Activated T-cell treated with anti-CD3 and anti-CD28 coated beads, Interleukin-2, amount 50 U/mL, for 72 hours (primary cell): ENCODE measurements at regions not wholly inside any gene's neighbourhood (a gene's known extent, or its start where the extent isn't known, plus 50 kb on each side); places are given as distances from the start of the nearest gene placed in this dataset.

ENCODE experiments used
- ATAC-seq, 2 donors: fragments of 150-1000 bp; cut with Tn5 transposase; replicated peaks in 1 of 2; 2 replicates each; pipeline ENCODE4 v1.10.0; 2021; ENCODE audit warnings: moderate library complexity in 2 of 2, mild to moderate bottlenecking in 1 of 2
- DNase-seq, 2 donors: peaks; one replicate each; pipeline ENCODE4 v3.0.0; 2021 to 2022; ENCODE audit warnings: mixed read lengths in 1 of 2
- H3K27ac Mint-ChIP-seq: one replicate; pipeline ENCODE4 v1.8.0; 2022; ENCODE audit warnings: mild to moderate bottlenecking, moderate library complexity, mixed read lengths
- H3K27me3 Mint-ChIP-seq: one replicate; pipeline ENCODE4 v1.8.0; 2022; ENCODE audit warnings: low read depth, mixed read lengths
- H3K36me3 Mint-ChIP-seq, 2 donors: one replicate each; pipeline ENCODE4 v1.8.0; 2022; ENCODE audit warnings: mixed read lengths in 2 of 2, mild to moderate bottlenecking in 1 of 2; ENCODE audit not compliant: insufficient read depth in 2 of 2
- H3K4me1 Mint-ChIP-seq: one replicate; pipeline ENCODE4 v1.8.0; 2022; ENCODE audit warnings: low read depth, mixed read lengths
- H3K4me3 Mint-ChIP-seq, 2 donors: one replicate each; pipeline ENCODE4 v1.8.0; 2022; ENCODE audit warnings: mild to moderate bottlenecking in 2 of 2, mixed read lengths in 2 of 2, moderate library complexity in 2 of 2
- H3K9me3 Mint-ChIP-seq, 2 donors: one replicate each; pipeline ENCODE4 v1.8.0; 2022; ENCODE audit warnings: mixed read lengths in 2 of 2

GRCh38 chr6:164296411-164296810 lies 881.9 kb downstream of the QKI start:
- Mint-ChIP-seq H3K4me3 (no peak overlapping the region), H3K27ac (no peak overlapping the region), H3K36me3 (no peaks in the 10 kb centered on the region), H3K27me3 (no peaks in the 10 kb centered on the region), H3K4me1 (no peaks in the 10 kb centered on the region), H3K9me3 (peaks cover 2 to 6% of the 10 kb centered on the region in 2 donors)
- no peak for ATAC-seq
- DNase-seq = no peak

DNA sequence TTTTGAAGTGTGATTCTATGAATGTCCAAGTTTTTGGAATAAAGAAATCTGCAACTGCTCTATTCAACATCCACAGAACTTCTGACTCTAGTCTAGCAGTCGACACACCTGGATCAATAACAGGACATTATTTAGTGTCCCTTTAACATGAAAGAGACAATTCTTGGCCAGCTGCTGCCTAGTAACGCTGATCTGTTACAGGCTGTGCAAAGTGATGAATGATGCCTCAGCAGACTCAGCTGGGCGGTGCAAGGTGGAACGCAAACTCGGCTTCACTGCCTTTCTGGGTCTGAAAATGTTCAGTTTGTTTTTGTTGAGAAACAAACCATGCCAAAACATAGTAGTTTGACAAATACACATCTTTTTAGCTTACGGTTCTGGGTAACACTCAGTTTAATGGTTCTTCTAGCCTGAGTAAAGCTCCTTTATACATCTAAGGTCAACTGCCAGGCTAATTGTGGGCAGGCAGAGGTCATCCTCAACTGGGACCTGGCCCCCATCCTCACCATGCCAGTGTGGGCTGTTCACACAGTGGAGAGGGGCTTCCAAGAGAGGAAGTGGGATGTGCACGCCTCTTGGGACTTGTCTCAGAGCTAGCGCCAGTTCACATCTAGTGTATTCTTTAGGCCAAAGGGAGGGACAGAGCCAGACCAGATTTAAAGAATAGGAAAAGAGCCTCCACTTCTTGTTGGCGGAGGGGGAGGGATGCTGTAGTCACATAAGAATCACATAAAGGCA lies 879.7 kb downstream of the QKI start:
- Mint-ChIP-seq H3K27ac (no peak overlapping the region), H3K4me1 (no peaks in the 10 kb centered on the region), H3K9me3 (peaks cover 4 to 5% of the 10 kb centered on the region in 2 donors), H3K36me3 (no peaks in the 10 kb centered on the region), H3K4me3 (no peak overlapping the region), H3K27me3 (no peaks in the 10 kb centered on the region)
- ATAC-seq (no peak), DNase-seq (no peak)

DNA sequence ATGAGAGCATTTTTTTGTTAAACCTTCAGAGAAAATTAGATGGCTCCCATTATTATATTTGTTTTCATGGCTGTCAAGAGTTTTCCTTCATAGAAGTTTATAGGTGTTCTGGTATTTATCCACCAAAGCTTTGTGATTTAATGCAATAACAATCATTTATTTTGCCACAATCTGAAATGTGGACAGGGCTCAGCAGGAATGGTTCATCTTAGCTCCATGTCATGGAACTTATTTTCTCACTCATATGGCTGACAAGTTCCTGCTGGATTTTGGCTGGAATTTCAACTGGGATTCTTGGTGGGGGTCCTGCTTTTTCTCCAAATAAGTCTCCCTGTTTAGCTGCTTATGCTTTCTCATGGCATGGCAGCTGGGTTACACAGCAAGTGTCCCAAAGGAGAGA lies 876.7 kb downstream of the QKI start:
- H3K9me3 Mint-ChIP-seq = peaks cover 0 to 3% of the 10 kb centered on the region in 2 donors
- H3K36me3 Mint-ChIP-seq = no peaks in the 10 kb centered on the region
- no peak overlapping the region for H3K27ac Mint-ChIP-seq
- no peak overlapping the region for H3K4me3 Mint-ChIP-seq
- no peak for ATAC-seq
- H3K27me3 Mint-ChIP-seq = no peaks in the 10 kb centered on the region
- H3K4me1 Mint-ChIP-seq = no peaks in the 10 kb centered on the region
- no peak for DNase-seq

DNA sequence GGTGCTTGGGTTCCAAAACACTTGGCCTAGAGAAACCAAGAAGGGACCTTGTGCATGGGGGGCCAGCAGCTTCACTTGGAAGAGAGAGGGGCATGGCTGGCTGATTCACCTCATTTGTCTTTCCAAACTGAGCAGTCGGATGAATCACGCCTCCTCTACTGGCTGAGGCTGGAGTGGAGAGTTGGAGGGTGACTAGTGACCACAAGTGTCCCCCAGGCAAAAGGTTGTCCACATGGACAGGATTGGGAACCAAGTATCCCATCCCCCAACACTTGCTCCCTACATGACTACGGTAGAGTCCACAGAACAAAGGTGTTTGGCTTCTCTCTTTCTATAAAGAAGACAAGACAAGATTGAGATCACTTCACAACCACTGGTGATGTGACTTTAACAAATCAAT lies 875.6 kb downstream of the QKI start:
- DNase-seq = no peak
- Mint-ChIP-seq H3K27me3 (no peaks in the 10 kb centered on the region), H3K4me1 (no peaks in the 10 kb centered on the region), H3K36me3 (no peaks in the 10 kb centered on the region), H3K9me3 (peaks cover 0 to 3% of the 10 kb centered on the region in 2 donors), H3K4me3 (no peak overlapping the region), H3K27ac (no peak overlapping the region)
- ATAC-seq = no peak

GRCh38 chr6:164286011-164286410 lies 871.5 kb downstream of the QKI start:
- DNase-seq = no peak
- ATAC-seq = no peak
- Mint-ChIP-seq H3K27me3 (no peaks in the 10 kb centered on the region), H3K9me3 (peaks cover 3 to 5% of the 10 kb centered on the region in 2 donors), H3K4me1 (no peaks in the 10 kb centered on the region), H3K36me3 (no peaks in the 10 kb centered on the region), H3K4me3 (no peak overlapping the region), H3K27ac (no peak overlapping the region)

DNA sequence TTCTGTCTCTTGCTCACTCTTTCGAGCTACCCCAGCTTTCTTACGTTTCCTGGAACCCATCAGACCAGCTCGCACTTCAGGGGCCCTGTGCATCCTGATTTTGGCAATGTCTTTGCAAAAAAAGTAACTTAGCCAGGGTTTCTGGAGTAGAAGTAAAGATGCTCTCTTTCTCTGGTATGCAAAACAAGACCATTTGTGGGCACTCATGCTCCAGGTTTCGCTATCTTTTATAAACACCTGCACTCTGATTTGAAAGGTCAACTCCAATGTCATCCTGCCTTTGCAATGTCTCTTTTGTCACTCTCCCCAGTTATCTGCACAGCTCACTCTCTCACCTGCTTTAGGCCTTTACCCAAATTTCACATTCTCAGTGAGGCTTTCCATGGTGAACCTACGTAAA lies 869.1 kb downstream of the QKI start:
- Mint-ChIP-seq H3K4me1 (no peaks in the 10 kb centered on the region), H3K27ac (no peak overlapping the region), H3K27me3 (no peaks in the 10 kb centered on the region), H3K9me3 (peaks cover 0 to 5% of the 10 kb centered on the region in 2 donors), H3K36me3 (no peaks in the 10 kb centered on the region), H3K4me3 (no peak overlapping the region)
- ATAC-seq (no peak), DNase-seq (no peak)

DNA sequence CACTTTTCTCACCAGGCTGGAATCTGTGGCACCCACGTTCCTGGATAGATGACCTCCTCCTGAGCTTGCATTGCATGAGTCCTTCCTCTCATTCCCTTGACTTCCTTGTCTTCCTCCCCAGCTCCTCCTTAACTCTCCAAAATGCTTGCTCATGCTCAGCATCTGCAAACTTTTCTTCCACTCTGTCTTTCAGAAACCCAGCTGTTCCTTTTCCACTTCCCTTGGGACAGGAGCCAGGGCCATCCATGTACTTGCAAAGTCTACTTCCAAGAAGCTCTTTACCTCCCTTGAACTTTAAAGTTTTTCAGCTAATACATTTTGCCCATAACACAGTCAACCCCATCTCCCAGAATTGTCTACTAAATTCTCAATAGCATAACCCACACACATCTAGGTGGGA lies 861.7 kb downstream of the QKI start:
- no peaks in the 10 kb centered on the region for H3K27me3 Mint-ChIP-seq
- peaks cover 4 to 8% of the 10 kb centered on the region in 2 donors for H3K9me3 Mint-ChIP-seq
- DNase-seq (no peak), ATAC-seq (no peak)
- H3K36me3 Mint-ChIP-seq = no peaks in the 10 kb centered on the region
- H3K27ac Mint-ChIP-seq = no peak overlapping the region
- H3K4me3 Mint-ChIP-seq = no peak overlapping the region
- H3K4me1 Mint-ChIP-seq = no peaks in the 10 kb centered on the region

GRCh38 chr6:164275773-164276172 lies 861.3 kb downstream of the QKI start:
- Mint-ChIP-seq H3K4me1 (no peaks in the 10 kb centered on the region), H3K4me3 (no peak overlapping the region), H3K9me3 (peaks cover 4 to 8% of the 10 kb centered on the region in 2 donors), H3K27ac (no peak overlapping the region), H3K27me3 (no peaks in the 10 kb centered on the region), H3K36me3 (no peaks in the 10 kb centered on the region)
- ATAC-seq (no peak), DNase-seq (no peak)

GRCh38 chr6:164274493-164274892 lies 860.0 kb downstream of the QKI start:
- H3K4me1 Mint-ChIP-seq = no peaks in the 10 kb centered on the region
- no peak for DNase-seq
- ATAC-seq = no peak
- H3K36me3 Mint-ChIP-seq = no peaks in the 10 kb centered on the region
- no peak overlapping the region for H3K27ac Mint-ChIP-seq
- no peaks in the 10 kb centered on the region for H3K27me3 Mint-ChIP-seq
- H3K4me3 Mint-ChIP-seq = no peak overlapping the region
- H3K9me3 Mint-ChIP-seq = peaks cover 9 to 12% of the 10 kb centered on the region in 2 donors

GRCh38 chr6:164273491-164273890 lies 859.0 kb downstream of the QKI start:
- Mint-ChIP-seq H3K27me3 (no peaks in the 10 kb centered on the region), H3K4me1 (no peaks in the 10 kb centered on the region), H3K36me3 (no peaks in the 10 kb centered on the region), H3K9me3 (peaks cover 9 to 12% of the 10 kb centered on the region in 2 donors), H3K27ac (no peak overlapping the region), H3K4me3 (no peak overlapping the region)
- ATAC-seq (no peak), DNase-seq (no peak)

- Mint-ChIP-seq H3K27me3 (no peaks in the 10 kb centered on the region), H3K4me3 (no peak overlapping the region), H3K36me3 (no peaks in the 10 kb centered on the region), H3K27ac (no peak overlapping the region), H3K9me3 (peaks cover 4 to 13% of the 10 kb centered on the region in 2 donors), H3K4me1 (no peaks in the 10 kb centered on the region)
- DNase-seq (no peak), ATAC-seq (no peak)
Observed at GRCh38 chr6:164266851-164267250, 852.3 kb downstream of the QKI start.

- Mint-ChIP-seq H3K36me3 (no peaks in the 10 kb centered on the region), H3K4me1 (no peaks in the 10 kb centered on the region), H3K4me3 (no peak overlapping the region), H3K27ac (no peak overlapping the region), H3K27me3 (no peaks in the 10 kb centered on the region), H3K9me3 (peaks cover 0 to 3% of the 10 kb centered on the region in 2 donors)
- no peak for DNase-seq
- ATAC-seq = no peak
Observed at GRCh38 chr6:164262348-164262747, 847.8 kb downstream of the QKI start.

- H3K4me3 Mint-ChIP-seq = no peak overlapping the region
- H3K27ac Mint-ChIP-seq = no peak overlapping the region
- no peaks in the 10 kb centered on the region for H3K36me3 Mint-ChIP-seq
- H3K4me1 Mint-ChIP-seq = no peaks in the 10 kb centered on the region
- no peak for DNase-seq
- no peak for ATAC-seq
- H3K27me3 Mint-ChIP-seq = no peaks in the 10 kb centered on the region
- H3K9me3 Mint-ChIP-seq = peaks cover 0 to 3% of the 10 kb centered on the region in 2 donors
Observed at GRCh38 chr6:164258421-164258820, 843.9 kb downstream of the QKI start.

GRCh38 chr6:164252948-164253347 lies 838.4 kb downstream of the QKI start:
- H3K9me3 Mint-ChIP-seq = peaks cover 0 to 5% of the 10 kb centered on the region in 2 donors
- DNase-seq (no peak), ATAC-seq (no peak)
- no peaks in the 10 kb centered on the region for H3K27me3 Mint-ChIP-seq
- no peak overlapping the region for H3K4me3 Mint-ChIP-seq
- no peaks in the 10 kb centered on the region for H3K36me3 Mint-ChIP-seq
- H3K27ac Mint-ChIP-seq = no peak overlapping the region
- H3K4me1 Mint-ChIP-seq = no peaks in the 10 kb centered on the region
